Endothelial cell of umbilical vein (primary cell): ENCODE measurements at regions not wholly inside any gene's neighbourhood (a gene's known extent, or its start where the extent isn't known, plus 50 kb on each side); places are given as distances from the start of the nearest gene placed in this dataset.

Experiments
- BruUV-seq: library from RNA; stranded (reverse); fragments of 400-500 nt; replicated peaks from 2 replicates; lab custom pipeline; 2021; lab: Mats Ljungman, UMichigan
- CTCF ChIA-PET: fragments of 300-600, 350-600 bp; sonication (Branson Sonifier 250); formaldehyde crosslinking; loops from one replicate; lab custom pipeline; 2021; ENCODE audit warnings: antibody characterized with exemption, inconsistent platforms; lab: Charles Lee
- POLR2A ChIA-PET: fragments of 300-600, 350-600 bp; sonication (Branson Sonifier 250); formaldehyde crosslinking; loops from one replicate; lab custom pipeline; 2021; ENCODE audit warnings: antibody characterized with exemption, inconsistent platforms; lab: Charles Lee
- DNase-seq: peaks from one replicate; pipeline ENCODE4 v3.0.0-alpha.2; 2011; ENCODE audit warnings: low read depth, low spot score
- FAIRE-seq: peaks from 2 replicates; lab custom pipeline; 2011; peaks lifted over from hg19 to GRCh38; lab: Jason Lieb, UNC
- H2AFZ ChIP-seq: 2 replicates; pipeline ENCODE4 v1.6.0; 2012; ENCODE audit warnings: low read depth, low read length, control low read depth, inconsistent platforms
- H3K27ac ChIP-seq: 2 replicates; pipeline ENCODE4 v1.5.1; 2011; ENCODE audit warnings: low read depth, mild to moderate bottlenecking, control low read depth, low read length, moderate library complexity; ENCODE audit not compliant: insufficient read depth
- H3K27me3 ChIP-seq, 2 experiments: 2 replicates each; pipeline versions ENCODE4 v1.6.0 to v1.6.1; 2011; ENCODE audit warnings: low read length in 2 of 2, mixed read lengths in 1 of 2; ENCODE audit not compliant: control insufficient read depth in 2 of 2, insufficient read depth in 2 of 2
- H3K36me3 ChIP-seq, 2 experiments: 2 replicates in 1 of 2; 3 replicates in 1 of 2; pipeline ENCODE4 v1.5.1; 2011; ENCODE audit warnings: low read length in 2 of 2, mild to moderate bottlenecking in 1 of 2, moderate library complexity in 1 of 2; ENCODE audit not compliant: control insufficient read depth in 2 of 2, insufficient read depth in 2 of 2; ENCODE audit errors: extremely low read depth in 1 of 2
- H3K4me1 ChIP-seq: 3 replicates; pipeline ENCODE4 v1.5.1; 2011; ENCODE audit warnings: mild to moderate bottlenecking, low read length; ENCODE audit not compliant: control insufficient read depth, insufficient read depth; ENCODE audit errors: extremely low read depth
- H3K4me2 ChIP-seq: 2 replicates; pipeline ENCODE4 v1.6.1; 2011; ENCODE audit warnings: low read length, control low read depth, mixed read lengths; ENCODE audit not compliant: insufficient read depth
- H3K4me3 ChIP-seq, 3 experiments: fragments of 200-600 bp in 1 of 3; sonication (generic), shearing (Covaris generic) in 1 of 3; replicated peaks in 1 of 3; 2 replicates each; pipeline ENCODE4 v1.5.1; 2011 to 2016; ENCODE audit warnings: control low read depth in 3 of 3, low read length in 3 of 3, mild to moderate bottlenecking in 2 of 3, inconsistent platforms in 1 of 3, low read depth in 1 of 3, moderate library complexity in 1 of 3; ENCODE audit not compliant: insufficient read depth in 1 of 3
- H3K79me2 ChIP-seq: 2 replicates; pipeline ENCODE4 v1.6.0; 2012; ENCODE audit warnings: low read length, inconsistent platforms; ENCODE audit not compliant: control insufficient read depth, insufficient read depth
- H3K9ac ChIP-seq: replicated peaks from 2 replicates; pipeline ENCODE3; 2011; ENCODE audit warnings: low read length, control low read depth; ENCODE audit not compliant: insufficient read depth; ENCODE audit errors: extremely low read depth
- H3K9me1 ChIP-seq: replicated peaks from 3 replicates; pipeline ENCODE4 v1.6.0; 2011; ENCODE audit warnings: mild to moderate bottlenecking, low read length; ENCODE audit not compliant: control insufficient read depth, insufficient read depth; ENCODE audit errors: extremely low read depth
- H3K9me3 ChIP-seq: replicated peaks from 2 replicates; pipeline ENCODE4 v1.5.1; 2012; ENCODE audit warnings: low read length, inconsistent platforms; ENCODE audit not compliant: control insufficient read depth, insufficient read depth
- H4K20me1 ChIP-seq: replicated peaks from 2 replicates; pipeline ENCODE3; 2011; ENCODE audit warnings: mild to moderate bottlenecking, low read length; ENCODE audit not compliant: control insufficient read depth, insufficient read depth; ENCODE audit errors: extremely low read depth
- CTCF ChIP-seq, 2 donors: IDR thresholded peaks; 1 replicate in 1 of 2; 2 replicates in 1 of 2; pipeline ENCODE4 v1.5.1; 2011; ENCODE audit warnings: low read length in 2 of 2, mild to moderate bottlenecking in 2 of 2, moderate library complexity in 2 of 2, control low read depth in 1 of 2, inconsistent platforms in 1 of 2, low read depth in 1 of 2; ENCODE audit not compliant: insufficient read depth in 1 of 2; ENCODE audit errors: extremely low read depth in 1 of 2
- EZH2 ChIP-seq: IDR thresholded peaks from 2 replicates; pipeline ENCODE4 v1.6.1; 2012; ENCODE audit warnings: borderline replicate concordance, low read depth, mild to moderate bottlenecking, moderate library complexity, low read length, inconsistent platforms; ENCODE audit not compliant: severe bottlenecking
- FOS ChIP-seq: IDR thresholded peaks from 2 replicates; pipeline ENCODE4 v1.6.1; 2011; ENCODE audit warnings: mild to moderate bottlenecking, low read length, moderate library complexity, borderline replicate concordance; ENCODE audit not compliant: insufficient read depth
- GATA2 ChIP-seq: IDR thresholded peaks from 2 replicates; pipeline ENCODE4 v1.7.0; 2011; ENCODE audit warnings: low read depth, mild to moderate bottlenecking, moderate library complexity, mixed read lengths, low read length; ENCODE audit not compliant: insufficient read length, insufficient read depth
- JUN ChIP-seq: IDR thresholded peaks from 2 replicates; pipeline ENCODE4 v1.6.1; 2011; ENCODE audit warnings: borderline replicate concordance, low read depth; ENCODE audit not compliant: insufficient read length, insufficient read depth
- MYC ChIP-seq: IDR thresholded peaks from one replicate; pipeline ENCODE4 v1.6.1; 2011; ENCODE audit warnings: mild to moderate bottlenecking, low read depth, low read length
- POLR2A ChIP-seq: IDR thresholded peaks from 2 replicates; pipeline ENCODE4 v1.6.1; 2012; ENCODE audit warnings: low read depth, mild to moderate bottlenecking, control low read depth, low read length
- POLR2AphosphoS5 ChIP-seq: IDR thresholded peaks from 2 replicates; pipeline ENCODE4 v1.6.1; 2012; ENCODE audit warnings: low read depth, mild to moderate bottlenecking, control low read depth, low read length, moderate library complexity; ENCODE audit not compliant: insufficient read depth
- dilution Hi-C: fragments of 300-500 bp; cut with MboI; formaldehyde crosslinking; loops from one replicate; pipeline ENCODE4 v1.15.0; 2019; ENCODE audit warnings: low sequenced_read_pairs; ENCODE audit not compliant: extremely low pct_ligation_motif_present
- intact Hi-C: fragments of 100-400 bp; cut with micrococcal nuclease; formaldehyde crosslinking; loops from one replicate; pipeline ENCODE4 v1.10.0; 2022
- TF ChIP-seq, protein P1 (sequence below): IDR thresholded peaks from 2 replicates; pipeline ENCODE4 v1.6.1; 2011; ENCODE audit not compliant: insufficient read depth, insufficient read length

- no peak for TF ChIP-seq MYC
- TF ChIP-seq GATA2: no peak
- no peak for TF ChIP-seq POLR2AphosphoS5
- TF ChIP-seq FOS: no peak
- no peak for TF ChIP-seq CTCF (IDR thresholded peaks at IDR 0.05; ENCODE audit: extremely low read depth in 1 of 2, insufficient read depth in 1 of 2, low read depth in 1 of 2, low read length in 2 of 2)
- TF ChIP-seq EZH2: no peak
- no peak for TF ChIP-seq JUN
- TF ChIP-seq, protein P1, sequence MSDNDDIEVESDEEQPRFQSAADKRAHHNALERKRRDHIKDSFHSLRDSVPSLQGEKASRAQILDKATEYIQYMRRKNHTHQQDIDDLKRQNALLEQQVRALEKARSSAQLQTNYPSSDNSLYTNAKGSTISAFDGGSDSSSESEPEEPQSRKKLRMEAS: no peak
- no peak for TF ChIP-seq POLR2A
- no peak overlapping the region for H3K27ac ChIP-seq
- H3K9me1 ChIP-seq: no peaks in the 10 kb centered on the region
- H3K9me3 ChIP-seq: no peaks in the 10 kb centered on the region
- FAIRE-seq (no peak), DNase-seq (no peak)
- CTCF ChIA-PET: no interaction called here
- no peaks in the 10 kb centered on the region for H3K27me3 ChIP-seq
- H3K4me3 ChIP-seq: no peak overlapping the region
- H3K79me2 ChIP-seq: no peaks in the 10 kb centered on the region
- no peaks in the 10 kb centered on the region for H3K4me1 ChIP-seq
- no TSS peak for BruUV-seq
- intact Hi-C loops: no loop called here
- dilution Hi-C loops: no loop called here
- POLR2A ChIA-PET: no interaction called here
- no peaks in the 10 kb centered on the region for H4K20me1 ChIP-seq
- H3K9ac ChIP-seq: no peak overlapping the region
- H2AFZ ChIP-seq: no peak overlapping the region
- no peak overlapping the region for H3K4me2 ChIP-seq
- no peaks in the 10 kb centered on the region for H3K36me3 ChIP-seq
These were observed 120.7 kb downstream of the ZNF429 start for GRCh38 chr19:21626091-21626490.
